ENCODE measurements at regions not wholly inside any gene's neighbourhood (a gene's known extent, or its start where the extent isn't known, plus 50 kb on each side); places are given as distances from the start of the nearest gene placed in this dataset.

- DNase-seq (ENCODE audit: low read depth) = no peak
Observed at GRCh38 chr13:84567848-84568247, 685.6 kb upstream of the SLITRK1 start.

GRCh38 chr13:84566780-84567179 lies 684.5 kb upstream of the SLITRK1 start:
- DNase-seq (ENCODE audit: low read depth) = no peak

- no peak for DNase-seq (ENCODE audit: low read depth)
Observed at GRCh38 chr13:84563611-84564010, 681.3 kb upstream of the SLITRK1 start.

DNA sequence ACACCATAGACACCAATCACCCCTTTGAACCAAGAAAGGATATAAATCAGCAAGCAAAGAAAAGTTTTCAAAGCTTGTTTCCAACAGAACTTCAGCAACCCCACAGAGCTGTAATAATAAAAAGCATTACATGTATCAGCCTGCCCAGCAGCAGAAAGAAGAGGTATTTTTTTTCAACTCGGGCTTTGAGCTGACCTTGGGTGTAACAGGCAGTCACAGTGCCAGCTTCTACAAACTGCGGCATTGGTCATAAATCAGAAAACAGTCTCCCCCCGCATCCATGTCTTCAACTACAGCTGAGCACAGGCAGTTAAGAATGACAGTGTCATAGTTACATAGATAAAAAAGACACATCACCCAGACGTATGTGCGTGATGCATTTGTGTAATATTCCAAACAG lies 671.0 kb upstream of the SLITRK1 start:
- DNase-seq (ENCODE audit: low read depth) = no peak

DNA sequence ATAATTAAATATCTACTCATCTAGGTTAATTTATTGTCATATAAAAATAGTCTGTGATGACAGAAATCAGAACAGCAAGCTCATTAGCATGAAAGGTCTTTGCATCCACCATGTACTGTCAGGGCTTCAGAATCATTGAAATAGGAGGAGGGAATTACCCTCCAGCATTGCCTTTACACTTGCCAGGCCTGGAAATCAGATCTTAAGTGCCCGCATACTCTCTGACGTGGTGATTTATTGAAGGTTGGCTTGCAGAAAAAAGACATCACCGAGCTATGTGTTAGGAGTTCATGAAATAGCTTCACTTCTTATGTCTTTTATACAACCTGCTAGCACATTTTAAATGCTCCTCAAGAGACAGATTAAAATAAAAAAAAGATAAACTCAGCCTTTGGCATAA lies 661.7 kb upstream of the SLITRK1 start:
- DNase-seq (ENCODE audit: low read depth) = no peak

DNA sequence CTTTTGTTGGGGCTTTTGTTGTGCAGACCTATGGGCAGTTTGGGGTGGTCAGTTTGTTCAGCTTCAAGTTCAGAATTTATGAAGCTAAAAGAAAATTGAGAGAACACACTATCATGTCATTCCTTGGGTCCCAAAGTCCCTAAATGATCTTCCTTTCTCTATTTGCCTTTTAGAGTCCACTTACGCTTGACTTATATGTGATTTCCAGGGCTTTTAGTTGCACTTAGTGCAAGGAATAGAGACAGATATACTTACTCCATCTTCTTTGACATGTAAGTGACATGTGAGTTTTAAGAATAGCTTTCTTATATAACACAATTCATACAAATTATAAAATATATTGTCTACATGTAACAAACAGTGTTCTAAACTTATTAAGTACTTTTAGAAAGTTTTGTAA lies 660.1 kb upstream of the SLITRK1 start:
- no peak for DNase-seq (ENCODE audit: low read depth)

GRCh38 chr13:84536906-84537305 lies 654.6 kb upstream of the SLITRK1 start:
- DNase-seq (ENCODE audit: low read depth) = no peak

DNA sequence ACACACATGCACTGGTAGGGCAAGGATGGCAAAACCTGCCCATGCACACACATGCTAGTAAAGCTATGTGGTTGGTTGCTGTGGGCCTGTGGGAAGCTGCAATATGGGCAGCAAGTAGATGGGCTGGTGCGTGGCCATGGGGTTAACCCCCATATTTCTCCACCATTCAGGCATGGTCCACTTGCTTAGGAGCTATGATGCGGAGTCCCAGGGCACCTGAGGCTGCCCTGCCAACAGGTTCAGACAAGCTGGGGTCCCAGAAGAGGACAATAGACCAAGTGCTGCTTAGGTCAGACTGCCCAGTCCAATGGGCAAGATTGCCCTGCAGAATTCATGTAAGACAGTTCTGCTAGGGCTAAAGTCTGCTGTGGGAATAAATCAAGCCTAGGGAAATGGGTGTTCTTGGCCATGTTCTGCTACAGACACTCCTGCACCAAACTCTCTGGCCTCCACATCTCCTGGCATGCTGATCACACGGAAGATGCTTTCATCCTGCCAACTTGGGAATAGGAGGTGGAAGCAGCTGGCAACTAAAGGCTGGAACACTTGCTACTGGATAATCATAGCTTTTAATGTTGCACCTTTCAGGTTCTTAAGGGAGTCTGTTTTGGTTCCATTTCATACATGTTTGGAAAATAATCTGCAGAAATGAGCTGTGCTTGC lies 646.3 kb upstream of the SLITRK1 start:
- no peak for DNase-seq (ENCODE audit: low read depth)

- DNase-seq (ENCODE audit: low read depth) = no peak
Observed at GRCh38 chr13:84525865-84526264, 643.6 kb upstream of the SLITRK1 start.

GRCh38 chr13:84524586-84524985 lies 642.3 kb upstream of the SLITRK1 start:
- DNase-seq (ENCODE audit: low read depth) = no peak

- DNase-seq (ENCODE audit: low read depth) = no peak
Observed at GRCh38 chr13:84500016-84500415, 617.7 kb upstream of the SLITRK1 start.

GRCh38 chr13:84497613-84498012 lies 615.3 kb upstream of the SLITRK1 start:
- no peak for DNase-seq (ENCODE audit: low read depth)

GRCh38 chr13:84491952-84492351 lies 609.7 kb upstream of the SLITRK1 start:
- no peak for DNase-seq (ENCODE audit: low read depth)

DNA sequence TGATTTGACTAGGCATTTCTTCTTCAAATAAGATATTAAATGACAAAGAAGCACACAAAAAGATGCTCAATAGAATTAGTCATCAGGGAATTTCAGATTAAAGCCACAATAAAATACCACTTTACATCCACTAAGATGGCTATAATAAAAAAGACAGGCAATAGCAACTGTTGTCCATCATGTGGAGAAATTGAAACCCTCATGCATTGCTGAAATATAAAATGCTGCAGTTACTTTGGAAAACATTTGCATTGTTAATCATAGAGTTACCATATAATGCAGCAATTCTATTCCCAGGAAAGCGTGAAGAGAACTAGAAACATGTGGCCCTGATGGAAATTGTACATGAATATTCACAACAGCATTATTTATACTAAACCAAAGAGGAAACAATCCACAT lies 605.5 kb upstream of the SLITRK1 start:
- no peak for DNase-seq (ENCODE audit: low read depth)

- DNase-seq (ENCODE audit: low read depth) = no peak
Observed at GRCh38 chr13:84481958-84482357, 599.7 kb upstream of the SLITRK1 start.

DNA sequence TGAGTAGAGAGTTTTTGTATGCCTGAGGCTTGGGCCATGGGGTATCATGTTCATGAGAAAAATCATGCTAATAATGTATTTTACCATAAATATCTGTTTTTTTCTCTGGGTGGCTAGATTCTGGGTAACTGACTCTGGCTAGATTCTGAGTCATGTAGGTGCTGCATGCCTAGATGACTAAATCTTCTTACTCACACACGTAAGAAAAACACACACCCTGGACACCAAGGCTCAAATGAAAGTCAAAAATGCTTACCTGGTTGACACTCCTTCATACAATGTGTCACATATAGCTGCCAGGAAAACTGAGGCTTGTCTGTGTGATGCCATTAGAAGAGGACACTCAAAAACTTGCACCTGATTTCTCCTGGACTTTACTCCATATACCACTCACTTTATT lies 597.4 kb upstream of the SLITRK1 start:
- DNase-seq (ENCODE audit: low read depth) = no peak

GRCh38 chr13:84470528-84470927 lies 588.3 kb upstream of the SLITRK1 start:
- no peak for DNase-seq (ENCODE audit: low read depth)

DNA sequence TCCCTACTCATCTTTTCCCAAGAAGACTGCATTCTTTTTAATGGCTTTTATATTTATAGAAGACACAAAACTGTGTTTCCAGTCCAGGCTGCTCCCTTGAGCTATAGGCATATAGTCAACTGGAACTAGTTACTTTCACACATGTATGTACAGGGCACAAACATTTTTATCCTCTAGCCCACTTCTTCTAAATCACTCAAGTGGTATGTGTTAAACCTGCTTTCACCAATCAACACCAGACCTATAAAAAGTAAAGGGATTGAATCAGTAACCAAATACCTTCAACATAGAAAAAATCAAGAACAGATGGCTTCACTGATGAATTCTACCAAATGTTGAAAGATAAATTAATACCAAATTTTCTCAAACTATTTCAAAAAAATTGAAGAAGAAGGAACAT lies 584.2 kb upstream of the SLITRK1 start:
- DNase-seq (ENCODE audit: low read depth) = no peak

GRCh38 chr13:84460989-84461388 lies 578.7 kb upstream of the SLITRK1 start:
- DNase-seq (ENCODE audit: low read depth) = no peak

GRCh38 chr13:84455143-84455905 lies 573.0 kb upstream of the SLITRK1 start:
- DNase-seq (ENCODE audit: low read depth) = no peak

GRCh38 chr13:84447640-84447978 lies 565.3 kb upstream of the SLITRK1 start:
- DNase-seq (ENCODE audit: low read depth) = no peak

DNA sequence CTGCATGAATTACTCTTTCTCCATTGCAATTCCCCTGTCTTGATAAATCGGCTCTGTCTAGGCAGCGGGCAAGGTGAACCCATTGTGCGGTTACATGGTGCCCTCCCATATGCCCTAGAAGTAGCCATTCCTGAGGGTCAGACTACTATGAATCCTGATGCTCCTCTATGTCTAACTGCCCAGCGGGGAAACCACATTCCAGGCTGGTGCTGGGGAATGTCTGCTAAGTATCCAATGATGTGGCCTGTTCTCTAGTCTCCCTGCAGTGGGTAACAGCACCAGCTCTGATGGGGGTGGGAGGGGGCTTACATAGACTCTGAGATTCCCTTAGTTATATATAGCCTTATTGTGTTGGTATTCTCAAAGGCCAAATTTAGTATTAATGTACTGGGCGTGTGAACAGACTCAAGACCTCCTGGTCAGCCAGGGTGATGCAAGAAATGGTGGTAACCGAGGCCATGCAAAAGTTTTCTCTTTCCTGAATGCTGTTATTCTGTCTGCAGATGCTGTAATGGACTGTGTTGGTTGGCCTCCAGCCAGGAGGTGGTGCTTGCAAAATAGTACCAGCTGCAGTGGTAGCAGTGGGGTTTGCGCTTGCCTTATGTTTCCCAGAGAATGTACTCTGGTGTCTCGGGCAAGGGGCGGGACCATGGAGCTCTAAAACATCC lies 564.8 kb upstream of the SLITRK1 start:
- no peak for DNase-seq (ENCODE audit: low read depth)

GRCh38 chr13:84445776-84446175 lies 563.5 kb upstream of the SLITRK1 start:
- DNase-seq (ENCODE audit: low read depth) = no peak

Data from HS-5 (cell line).